ENCODE measurements at regions not wholly inside any gene's neighbourhood (a gene's known extent, or its start where the extent isn't known, plus 50 kb on each side); places are given as distances from the start of the nearest gene placed in this dataset.
A peak's percentile ranks its signal among the peaks of the same experiment; 100 is the strongest.

DNA sequence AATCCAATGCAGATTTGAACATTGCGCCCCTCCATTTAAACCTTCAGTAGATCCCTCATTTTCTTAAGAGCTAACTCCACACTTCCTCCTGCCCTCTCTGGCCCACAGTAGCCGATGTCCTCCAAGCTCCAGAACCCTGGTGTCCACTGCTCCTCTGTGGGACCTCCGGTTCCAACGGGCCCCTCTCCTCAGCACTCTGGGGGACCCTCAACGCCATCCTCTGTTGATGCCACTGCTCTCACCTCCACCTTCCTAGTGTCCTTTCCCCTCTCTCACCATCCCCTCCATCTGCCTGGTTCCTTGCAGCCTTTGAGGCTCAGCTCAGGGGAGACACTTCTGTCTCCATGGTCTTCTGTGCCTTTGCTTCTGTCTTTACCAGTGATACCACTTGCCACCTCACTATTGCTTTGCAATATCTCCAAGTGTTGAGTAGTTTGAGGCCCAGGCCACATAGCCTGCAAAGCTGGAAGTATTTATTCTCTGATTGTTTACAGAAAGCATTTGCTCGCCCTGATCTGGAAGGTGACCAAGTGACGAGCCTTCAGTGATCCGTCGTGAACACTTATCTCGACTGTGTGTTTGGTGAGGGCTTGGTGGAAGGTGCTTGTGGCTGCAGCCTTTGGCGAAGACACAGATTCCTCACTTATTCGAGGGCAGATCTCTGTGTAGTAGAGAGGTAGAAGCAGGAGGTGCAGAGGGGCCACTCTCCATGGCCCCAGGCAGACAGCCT, 104.8 kb upstream of the SHH start:
- Histone ChIP-seq H3K4ac (ENCODE audit: low read depth, low read length) (peak overlapping the region; percentile 67), H3K4me2 (ENCODE audit: low read depth, low read length) (no peak overlapping the region; the same call in 1 of the 2 replicates), H2BK120ac (ENCODE audit: low read depth, low read length) (peak overlapping the region; percentile 66), H3K9me1 (ENCODE audit: insufficient read depth, low read length) (peaks cover 5% of the 10 kb centered on the region), H2BK5ac (ENCODE audit: low read depth, low read length, poor library complexity, severe bottlenecking) (no peak overlapping the region), H3K9ac (ENCODE audit: low read depth, low read length) (no peak overlapping the region), H3K9me3 (ENCODE audit: control insufficient read depth, insufficient read depth, low read length) (peaks cover 13% of the 10 kb centered on the region), H2AFZ (replicated peaks; ENCODE audit: low read length, poor library complexity) (no peak overlapping the region), H2AK9ac (replicated peaks; ENCODE audit: low read depth, low read length, poor library complexity) (no peak overlapping the region), H3K18ac (ENCODE audit: low read depth, low read length) (peak overlapping the region; percentile 51; the same call in 1 of the 2 replicates), H3K14ac (replicated peaks; ENCODE audit: low read depth, low read length) (no peak overlapping the region), H4K5ac (ENCODE audit: low read depth, low read length) (peak overlapping the region; percentile 51; the same call in 1 of the 2 replicates), H3K56ac (ENCODE audit: extremely low read depth, insufficient read depth, low read length) (no peak overlapping the region), H3K23ac (ENCODE audit: low read depth, low read length) (no peak overlapping the region), H2BK15ac (ENCODE audit: low read depth, low read length) (no peak overlapping the region), H2AK5ac (ENCODE audit: low read depth, low read length) (peak overlapping the region; percentile 39; the same call in 1 of the 2 replicates), H3K4me1 (ENCODE audit: control insufficient read depth, insufficient read depth, low read length) (peaks cover 16% of the 10 kb centered on the region), H4K20me1 (ENCODE audit: insufficient read depth, low read length) (no peaks in the 10 kb centered on the region), H3K27me3 (ENCODE audit: control insufficient read depth, insufficient read depth, low read length) (no peaks in the 10 kb centered on the region), H4K91ac (ENCODE audit: insufficient read depth, low read depth, low read length) (peak overlapping the region; percentile 51), H3K27ac (ENCODE audit: insufficient read depth, low read length) (peak overlapping the region; percentile 50; the same call in 1 of the 2 replicates), H3K4me3 (ENCODE audit: insufficient read depth, low read depth, low read length) (no peak overlapping the region), H3K79me1 (ENCODE audit: low read depth in 1 of 2, low read length in 2 of 2) (no peaks in the 10 kb centered on the region), H4K8ac (ENCODE audit: low read depth in 2 of 2, low read length in 2 of 2) (no peak overlapping the region), H3K36me3 (ENCODE audit: control insufficient read depth, insufficient read depth, low read length) (no peaks in the 10 kb centered on the region), H2BK20ac (ENCODE audit: low read depth, low read length) (peak overlapping the region; percentile 42)
- ChIA-PET CTCF (no interaction called here), POLR2A (ENCODE audit: unreplicated experiment) (no interaction called here)
- in situ Hi-C loops (cut with MboI; ENCODE audit: low sequenced_read_pairs): no loop called here
- intact Hi-C loops (cut with micrococcal nuclease): no loop called here
- WGBS, 2 experiments (ENCODE audit: extremely low coverage in 2 of 2, insufficient read length in 1 of 2): 41% methylated on average over 6 of the region's 12 CpGs; no CpG with 5 or more reads in 1 of the 2 experiments
- DNase-seq (peak; percentile 81), ATAC-seq (ENCODE audit: low read depth) (peak; percentile 50)
- TF ChIP-seq CEBPB (IDR thresholded peaks at IDR 0.05; ENCODE audit: low read depth, low read length): 0 out of 2 replicates have a peak, but pooled peaks have one; percentile 6
- TF ChIP-seq, protein P1, sequence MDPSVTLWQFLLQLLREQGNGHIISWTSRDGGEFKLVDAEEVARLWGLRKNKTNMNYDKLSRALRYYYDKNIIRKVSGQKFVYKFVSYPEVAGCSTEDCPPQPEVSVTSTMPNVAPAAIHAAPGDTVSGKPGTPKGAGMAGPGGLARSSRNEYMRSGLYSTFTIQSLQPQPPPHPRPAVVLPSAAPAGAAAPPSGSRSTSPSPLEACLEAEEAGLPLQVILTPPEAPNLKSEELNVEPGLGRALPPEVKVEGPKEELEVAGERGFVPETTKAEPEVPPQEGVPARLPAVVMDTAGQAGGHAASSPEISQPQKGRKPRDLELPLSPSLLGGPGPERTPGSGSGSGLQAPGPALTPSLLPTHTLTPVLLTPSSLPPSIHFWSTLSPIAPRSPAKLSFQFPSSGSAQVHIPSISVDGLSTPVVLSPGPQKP (IDR thresholded peaks at IDR 0.05; ENCODE audit: borderline replicate concordance, low read depth, low read length): no peak
- BruUV-seq (replicated peaks): no TSS peak
- dilution Hi-C loops (cut with HindIII; ENCODE audit: low sequenced_read_pairs, unreplicated experiment): no loop called here
